Lower leg skin (tissue), 4 donors: ENCODE measurements at regions not wholly inside any gene's neighbourhood (a gene's known extent, or its start where the extent isn't known, plus 50 kb on each side); places are given as distances from the start of the nearest gene placed in this dataset.

Experiments used
- DNase-seq, 2 donors: peaks; one replicate each; pipeline ENCODE4 v3.0.0-alpha.2; 2019; ENCODE audit warnings: low spot score in 2 of 2
- H3K4me3 ChIP-seq: fragments of 200-600 bp; sonication (generic); 2 replicates; pipeline ENCODE4 v1.5.1; 2017; ENCODE audit warnings: mild to moderate bottlenecking, low read depth; ENCODE audit not compliant: poor library complexity, severe bottlenecking
- CTCF ChIP-seq, 3 donors: fragments of 450-650 bp; IDR thresholded peaks; one replicate each; pipeline ENCODE4 v1.5.1; 2016; ENCODE audit warnings: antibody characterized with exemption in 3 of 3, mild to moderate bottlenecking in 3 of 3, moderate library complexity in 2 of 3
- POLR2A ChIP-seq, 2 donors: fragments of 450-650 bp; IDR thresholded peaks; one replicate each; pipeline ENCODE4 v1.6.1; 2016 to 2017; ENCODE audit warnings: antibody characterized with exemption in 2 of 2, mild to moderate bottlenecking in 1 of 2, moderate library complexity in 1 of 2
- WGBS, 2 donors: methylation state at CpG; one replicate each; pipeline ENCODE4 v1.1.5; 2018; 5-methylcytosine and 5-hydroxymethylcytosine counted together
- intact Hi-C: fragments of 100-400 bp; cut with DNase I; formaldehyde crosslinking; loops from one replicate; pipeline ENCODE4 v1.15.0; 2023; ENCODE audit warnings: low total_unique reads

- intact Hi-C loops, result no loop called here
- no peak for DNase-seq
- WGBS, 2 donors, result 66 to 69% methylated on average over 4 of the region's 4 CpGs
- H3K4me3 ChIP-seq, result no peak overlapping the region
- no peak for TF ChIP-seq CTCF (IDR thresholded peaks at IDR 0.05)
- no peak for TF ChIP-seq POLR2A (IDR thresholded peaks at IDR 0.05)
Observed at GRCh38 chr12:127820271-127820670, 446.7 kb upstream of the TMEM132C start.

DNA sequence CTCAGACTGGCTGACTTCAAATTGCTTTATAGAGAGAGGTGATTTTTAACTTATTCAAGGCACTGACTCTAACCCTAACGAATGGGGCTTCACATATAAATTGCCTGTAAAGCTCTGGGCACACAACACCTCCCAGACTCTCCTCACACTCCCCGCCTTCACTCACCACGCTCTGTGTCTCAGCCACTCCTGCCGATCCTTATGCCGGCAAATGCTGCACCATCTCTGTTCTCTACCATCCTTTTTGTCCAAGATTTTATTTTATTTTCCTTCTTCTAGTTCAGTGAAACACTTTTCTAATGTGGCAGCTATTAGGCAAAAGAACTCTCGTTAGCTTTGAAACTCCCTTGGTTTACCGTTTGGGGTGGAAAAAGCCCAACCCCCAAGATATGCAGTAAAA, 446.1 kb upstream of the TMEM132C start:
- intact Hi-C loops, result no loop called here
- no peak for TF ChIP-seq POLR2A (IDR thresholded peaks at IDR 0.05)
- no peak for TF ChIP-seq CTCF (IDR thresholded peaks at IDR 0.05)
- no peak overlapping the region for H3K4me3 ChIP-seq
- 82 to 86% methylated on average over 7 of the region's 7 CpGs for WGBS, 2 donors
- DNase-seq, result no peak

- WGBS, 2 donors, result 35 to 47% methylated on average over 6 of the region's 6 CpGs
- no peak overlapping the region for H3K4me3 ChIP-seq
- TF ChIP-seq CTCF (IDR thresholded peaks at IDR 0.05), result no peak
- TF ChIP-seq POLR2A (IDR thresholded peaks at IDR 0.05), result no peak
- intact Hi-C loops, result no loop called here
- DNase-seq, result no peak
Observed at GRCh38 chr12:127822809-127823411, 444.1 kb upstream of the TMEM132C start.

DNA sequence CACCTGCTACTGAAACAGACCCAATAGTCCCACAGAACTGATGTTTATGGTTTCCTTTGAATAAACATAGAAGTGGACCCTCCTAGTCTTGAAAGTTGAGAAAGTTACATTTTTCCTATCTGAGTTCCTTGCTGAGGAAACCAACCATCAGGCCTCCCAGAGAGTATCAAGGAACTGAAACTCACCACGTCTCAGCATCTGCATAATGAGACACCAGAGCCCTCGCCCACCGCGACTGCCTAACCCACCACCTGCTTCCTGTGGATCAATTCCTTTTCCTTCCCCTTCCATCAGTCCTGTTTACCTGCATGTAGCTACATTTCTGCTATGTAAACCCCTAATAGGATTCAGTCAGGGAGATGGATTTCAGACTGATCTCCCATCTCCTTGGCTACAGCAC, 443.2 kb upstream of the TMEM132C start:
- intact Hi-C loops, result no loop called here
- 69 to 82% methylated on average over 4 of the region's 4 CpGs for WGBS, 2 donors
- no peak for DNase-seq
- no peak overlapping the region for H3K4me3 ChIP-seq
- TF ChIP-seq CTCF (IDR thresholded peaks at IDR 0.05) (no peak), POLR2A (IDR thresholded peaks at IDR 0.05) (no peak)

DNA sequence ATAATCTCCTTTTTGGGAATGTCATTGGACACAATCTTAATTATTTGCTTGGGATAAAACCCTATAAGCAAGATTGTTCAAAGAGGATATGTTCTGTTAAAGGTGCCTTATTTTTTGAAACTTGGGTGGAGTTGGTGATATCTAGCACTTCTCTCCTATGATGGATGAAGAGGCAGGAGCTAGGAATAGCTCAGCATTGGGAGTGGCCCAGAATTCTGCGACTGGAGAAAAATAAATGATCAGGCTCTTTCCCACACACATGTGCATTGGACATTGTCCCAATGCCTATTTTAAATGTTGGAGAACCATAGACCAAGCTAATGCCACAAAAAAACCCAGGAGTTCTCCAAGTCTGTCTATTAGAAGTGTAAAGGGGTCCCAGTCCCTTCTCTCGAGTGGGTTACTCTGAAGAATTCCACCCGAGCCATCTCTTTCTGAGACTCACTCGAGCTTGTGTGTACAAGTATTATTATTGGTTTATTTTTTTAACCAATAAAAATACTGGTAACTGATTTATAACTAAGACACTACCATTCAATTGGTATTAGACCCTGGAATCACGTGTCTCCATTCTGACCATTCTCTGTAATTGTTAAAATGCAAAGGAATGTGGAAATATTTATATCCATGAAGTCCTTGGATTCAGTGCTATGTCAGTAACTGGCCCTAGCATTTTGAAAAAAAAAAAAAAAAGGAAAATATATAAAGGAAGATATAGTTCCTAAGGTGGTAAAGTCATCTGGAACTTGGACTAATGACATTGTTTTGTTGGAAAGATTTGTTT, 437.5 kb upstream of the TMEM132C start:
- no peak for DNase-seq
- H3K4me3 ChIP-seq, result no peak overlapping the region
- 58 to 64% methylated on average over 5 of the region's 5 CpGs for WGBS, 2 donors
- TF ChIP-seq CTCF (IDR thresholded peaks at IDR 0.05) (no peak), POLR2A (IDR thresholded peaks at IDR 0.05) (no peak)
- intact Hi-C loops, result no loop called here
